ENCODE measurements at regions not wholly inside any gene's neighbourhood (a gene's known extent, or its start where the extent isn't known, plus 50 kb on each side); places are given as distances from the start of the nearest gene placed in this dataset.
A peak's percentile ranks its signal among the peaks of the same experiment; 100 is the strongest.

- no peak overlapping the region for H3K27ac ChIP-seq
- no peaks in the 10 kb centered on the region for H3K9me3 ChIP-seq
- H3K36me3 ChIP-seq (ENCODE audit: low read depth, missing control alignments) = no peaks in the 10 kb centered on the region
- no peaks in the 10 kb centered on the region for H3K4me1 ChIP-seq
- no peak for DNase-seq
- 56 to 73% methylated on average over 7 of the region's 7 CpGs for WGBS, 2 donors
- intact Hi-C loops (cut with DNase I; ENCODE audit: low total_unique reads) = no loop called here
- H3K27me3 ChIP-seq = no peaks in the 10 kb centered on the region
- TF ChIP-seq POLR2A (IDR thresholded peaks at IDR 0.05) (no peak), CTCF (IDR thresholded peaks at IDR 0.05) (no peak)
- H3K4me3 ChIP-seq = no peak overlapping the region
These were observed 141.6 kb upstream of the IGF1R start for GRCh38 chr15:98506711-98507110.

GRCh38 chr15:98513428-98513986 lies 134.8 kb upstream of the IGF1R start:
- DNase-seq = no peak
- Histone ChIP-seq H3K9me3 (no peaks in the 10 kb centered on the region), H3K4me3 (no peak overlapping the region), H3K27ac (no peak overlapping the region), H3K36me3 (ENCODE audit: low read depth, missing control alignments) (no peaks in the 10 kb centered on the region), H3K27me3 (no peaks in the 10 kb centered on the region), H3K4me1 (no peaks in the 10 kb centered on the region)
- TF ChIP-seq CTCF (IDR thresholded peaks at IDR 0.05) (no peak), POLR2A (IDR thresholded peaks at IDR 0.05) (no peak)
- intact Hi-C loops (cut with DNase I; ENCODE audit: low total_unique reads) = loop anchor here (10.0 kb wide), 1 partner anchor 561 kb away; no protein-coding TSS in a partner anchor
- WGBS, 2 donors = 82 to 85% methylated on average over 7 of the region's 7 CpGs

- no peak for DNase-seq
- Histone ChIP-seq H3K27ac (no peak overlapping the region), H3K27me3 (no peaks in the 10 kb centered on the region), H3K36me3 (ENCODE audit: low read depth, missing control alignments) (no peaks in the 10 kb centered on the region), H3K4me3 (no peak overlapping the region), H3K4me1 (no peaks in the 10 kb centered on the region), H3K9me3 (no peaks in the 10 kb centered on the region)
- intact Hi-C loops (cut with DNase I; ENCODE audit: low total_unique reads) = loop anchor here (10.0 kb wide), 1 partner anchor 561 kb away; no protein-coding TSS in a partner anchor
- 87 to 93% methylated on average over 11 of the region's 11 CpGs for WGBS, 2 donors
- TF ChIP-seq POLR2A (IDR thresholded peaks at IDR 0.05) = no peak
- TF ChIP-seq CTCF (IDR thresholded peaks at IDR 0.05) = no peak
These were observed 134.2 kb upstream of the IGF1R start for GRCh38 chr15:98514034-98514622.

- no peaks in the 10 kb centered on the region for H3K4me1 ChIP-seq
- H3K36me3 ChIP-seq (ENCODE audit: low read depth, missing control alignments) = no peaks in the 10 kb centered on the region
- H3K27ac ChIP-seq = no peak overlapping the region
- intact Hi-C loops (cut with DNase I; ENCODE audit: low total_unique reads) = loop anchor here (10.0 kb wide), 1 partner anchor 556 kb away; no protein-coding TSS in a partner anchor
- no peaks in the 10 kb centered on the region for H3K27me3 ChIP-seq
- TF ChIP-seq CTCF (IDR thresholded peaks at IDR 0.05) = peak; percentile 69 to 93 (median 84)
- TF ChIP-seq POLR2A (IDR thresholded peaks at IDR 0.05) = no peak
- peak; percentile 69 for DNase-seq
- WGBS, 2 donors = 33 to 34% methylated on average over 19 of the region's 19 CpGs
- H3K9me3 ChIP-seq = no peaks in the 10 kb centered on the region
- H3K4me3 ChIP-seq = no peak overlapping the region
These were observed 129.3 kb upstream of the IGF1R start for GRCh38 chr15:98518823-98519561.
